GM21529 (cell line): ENCODE measurements at regions not wholly inside any gene's neighbourhood (a gene's known extent, or its start where the extent isn't known, plus 50 kb on each side); places are given as distances from the start of the nearest gene placed in this dataset.

Experiments
- ATAC-seq: cut with Tn5 transposase; IDR thresholded peaks from one replicate; pipeline ENCODE4 v1.9.1; 2021; ENCODE audit not compliant: unreplicated experiment

DNA sequence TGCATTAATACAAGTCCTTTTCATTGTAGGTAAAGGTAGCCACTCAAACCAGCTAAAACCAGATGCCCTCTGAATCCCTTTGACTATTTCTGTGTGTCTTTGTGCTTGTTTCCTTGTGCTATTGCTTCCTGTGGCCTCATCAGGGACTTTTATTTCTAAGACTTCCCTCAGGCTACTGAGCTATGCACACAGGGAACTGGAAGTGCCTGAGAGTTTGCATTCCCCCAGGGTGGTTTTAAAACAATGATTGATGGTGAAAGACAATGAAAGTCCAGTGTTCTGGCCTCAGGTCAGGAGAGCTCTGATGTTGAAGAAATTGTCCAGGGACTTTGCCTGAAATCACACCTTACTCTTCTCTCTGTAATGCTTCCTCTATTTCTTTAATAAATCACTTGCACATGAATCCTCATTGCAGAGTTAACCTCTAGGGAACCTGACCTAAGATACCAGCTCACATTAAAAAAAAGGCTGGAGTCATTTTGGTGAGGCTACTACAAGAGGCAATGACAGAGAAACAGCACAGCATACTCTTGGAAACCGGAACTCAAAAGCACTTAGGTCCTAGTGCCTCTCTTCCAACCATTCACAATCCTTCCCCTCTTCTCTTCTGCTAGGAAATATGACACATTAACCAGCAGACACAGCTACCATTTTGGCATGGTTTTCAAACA lies 158.1 kb upstream of the NREP start:
- ATAC-seq: no peak

DNA sequence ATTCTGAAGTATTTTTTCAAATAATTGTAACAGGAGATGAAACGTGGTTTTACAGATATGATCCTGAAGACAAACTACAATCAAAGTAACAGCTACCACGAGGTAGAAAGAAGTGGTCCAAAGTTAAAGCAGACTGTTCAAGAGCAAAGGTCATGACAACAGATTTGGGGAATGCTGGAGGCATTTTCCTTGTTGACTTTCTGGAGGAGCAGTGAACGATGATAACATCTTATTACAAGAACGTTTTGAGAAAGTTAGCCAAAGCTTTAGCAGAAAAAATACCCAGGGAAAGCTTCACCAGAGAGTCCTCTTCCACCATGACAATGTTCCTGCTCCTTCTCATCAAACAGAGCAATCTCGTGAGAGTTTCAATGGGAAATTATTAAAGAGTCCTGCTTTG lies 145.4 kb upstream of the NREP start:
- no peak for ATAC-seq

- ATAC-seq: no peak
Measured at GRCh38 chr5:111901296-111901695, 144.3 kb upstream of the NREP start.

DNA sequence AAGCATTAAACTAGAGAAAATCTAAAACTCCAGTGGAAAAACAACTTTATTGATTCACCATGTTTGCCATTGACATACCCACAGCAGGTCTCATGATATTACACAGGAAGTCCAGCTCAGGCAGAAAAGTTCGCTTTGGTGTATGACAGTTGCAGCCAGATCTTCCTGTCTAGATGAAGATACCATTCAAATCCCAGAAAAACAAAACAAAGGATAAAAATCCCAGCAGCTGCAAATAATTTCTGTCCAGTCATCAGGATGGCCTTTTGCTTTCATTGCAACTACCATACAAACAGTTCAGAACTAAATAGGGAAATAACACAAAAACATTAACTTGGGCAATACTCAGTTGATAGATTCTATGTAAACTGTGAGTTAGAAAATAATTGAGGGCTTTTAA lies 136.0 kb upstream of the NREP start:
- no peak for ATAC-seq

- no peak for ATAC-seq
Measured at GRCh38 chr5:111887706-111888105, 130.7 kb upstream of the NREP start.

DNA sequence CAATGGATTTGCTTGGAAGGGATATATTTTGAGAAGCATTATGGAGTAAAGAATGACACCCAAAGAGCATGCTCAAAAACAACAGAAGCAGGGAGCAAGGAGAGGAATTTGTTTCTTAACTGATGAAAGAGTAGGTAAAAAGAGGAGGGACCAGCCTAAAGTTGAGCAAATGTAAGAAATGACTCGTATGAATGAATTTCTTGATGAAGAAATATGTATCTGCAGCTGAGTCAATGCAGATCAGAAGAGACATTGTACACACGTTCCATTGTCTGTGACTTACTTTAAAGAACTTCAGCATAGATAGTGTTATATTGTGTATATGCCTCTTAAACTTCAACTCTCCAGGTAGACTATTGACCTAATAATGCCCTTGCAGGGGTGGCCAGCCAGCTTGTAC lies 112.7 kb upstream of the NREP start:
- ATAC-seq: no peak

DNA sequence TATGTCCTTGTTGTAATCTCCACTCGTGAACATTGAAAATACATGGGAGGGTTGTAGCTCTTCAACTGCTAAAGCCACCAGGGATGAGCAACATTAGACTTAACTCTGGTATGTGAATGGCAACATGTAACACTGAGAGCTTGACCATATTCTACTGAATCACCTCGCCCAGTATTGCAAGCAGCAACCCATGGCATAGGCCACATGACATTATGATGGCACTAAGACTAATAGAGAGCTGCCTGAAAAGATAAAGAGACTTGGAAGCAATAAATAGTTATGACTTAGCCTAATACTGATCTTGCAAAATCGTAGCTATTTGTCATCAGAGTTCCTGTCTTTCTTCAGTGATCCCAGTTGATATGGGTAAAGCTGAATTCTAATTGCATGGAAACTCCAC lies 108.4 kb upstream of the NREP start:
- no peak for ATAC-seq

GRCh38 chr5:111863801-111864200 lies 106.8 kb upstream of the NREP start:
- no peak for ATAC-seq

DNA sequence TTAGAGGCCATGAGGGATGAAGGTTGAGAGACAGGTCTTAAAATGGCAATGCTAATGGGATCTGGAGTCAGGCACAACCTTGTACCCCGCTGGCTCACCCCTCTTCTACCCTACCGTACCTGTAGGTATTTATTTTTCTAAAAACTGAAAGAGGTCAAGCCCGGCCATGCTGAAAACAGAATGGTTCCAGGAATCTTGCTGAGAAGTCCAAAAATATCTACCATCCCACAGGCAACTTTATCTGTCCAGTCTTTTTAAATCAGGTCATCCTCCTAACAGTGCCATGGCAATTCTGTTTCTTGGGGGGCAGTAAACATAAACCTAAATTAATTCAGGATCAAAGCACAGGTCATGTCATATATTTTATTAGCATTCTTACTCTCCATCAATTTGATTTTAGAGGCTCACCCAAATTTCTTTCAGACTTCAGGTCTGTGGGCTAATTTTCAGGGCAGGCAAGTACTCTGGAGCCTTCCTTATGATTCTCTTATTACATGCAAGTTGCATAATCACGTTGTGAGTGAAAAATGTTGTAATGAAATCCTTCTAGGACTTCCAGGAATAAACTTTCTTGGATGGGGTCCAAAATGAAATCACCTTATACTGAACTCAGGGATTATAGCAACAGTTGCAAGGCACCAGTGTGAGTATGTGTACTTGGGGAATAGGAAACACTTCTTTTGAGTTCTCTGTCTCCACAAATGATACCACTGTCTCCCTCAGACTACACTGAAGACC lies 102.7 kb upstream of the NREP start:
- no peak for ATAC-seq

- no peak for ATAC-seq
Measured at GRCh38 chr5:111859031-111859430, 102.0 kb upstream of the NREP start.

- ATAC-seq: no peak
Measured at GRCh38 chr5:111857623-111858022, 100.6 kb upstream of the NREP start.

- ATAC-seq: no peak
Measured at GRCh38 chr5:111856876-111857466, 100.0 kb upstream of the NREP start.

- no peak for ATAC-seq
Measured at GRCh38 chr5:111855356-111855755, 98.4 kb upstream of the NREP start.

DNA sequence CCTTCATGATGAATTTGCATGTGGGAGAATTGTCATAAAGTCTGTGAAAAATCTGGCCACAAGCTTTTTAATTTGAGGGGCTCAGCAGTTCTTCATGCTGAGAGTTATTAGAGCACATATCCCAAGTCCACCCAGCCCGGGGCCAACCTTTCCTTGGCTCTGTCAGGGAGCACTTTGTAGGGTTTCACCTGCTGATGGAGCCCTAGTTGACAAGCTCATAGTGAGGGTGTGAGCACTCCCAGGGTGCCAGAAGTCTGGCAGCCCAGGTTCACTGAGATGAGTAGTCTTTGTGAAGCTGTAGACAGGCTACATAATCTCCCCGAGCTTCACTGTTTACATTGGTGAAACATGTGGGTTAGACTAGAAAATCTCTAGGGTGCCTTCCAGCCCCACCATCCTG lies 97.2 kb upstream of the NREP start:
- ATAC-seq: peak; percentile 30

DNA sequence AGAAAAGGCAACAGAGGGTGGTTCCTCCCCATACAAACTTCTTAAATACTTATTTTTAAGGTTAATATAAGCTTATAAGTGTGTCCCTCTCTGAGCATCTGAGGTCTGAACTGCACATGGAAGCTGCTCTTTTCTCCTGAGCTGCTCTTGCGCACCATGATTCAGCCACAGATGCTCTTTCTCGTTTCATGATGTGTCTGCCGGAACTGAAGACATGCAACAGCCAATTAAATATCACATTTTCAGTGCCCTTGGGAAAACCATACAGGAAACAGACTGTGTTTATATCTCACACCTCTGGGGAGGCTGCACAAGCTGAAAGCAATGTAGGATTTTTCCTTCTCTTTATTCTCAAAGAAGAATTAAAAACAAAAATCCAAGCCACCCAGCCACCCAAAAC lies 96.8 kb upstream of the NREP start:
- ATAC-seq: peak; percentile 87

DNA sequence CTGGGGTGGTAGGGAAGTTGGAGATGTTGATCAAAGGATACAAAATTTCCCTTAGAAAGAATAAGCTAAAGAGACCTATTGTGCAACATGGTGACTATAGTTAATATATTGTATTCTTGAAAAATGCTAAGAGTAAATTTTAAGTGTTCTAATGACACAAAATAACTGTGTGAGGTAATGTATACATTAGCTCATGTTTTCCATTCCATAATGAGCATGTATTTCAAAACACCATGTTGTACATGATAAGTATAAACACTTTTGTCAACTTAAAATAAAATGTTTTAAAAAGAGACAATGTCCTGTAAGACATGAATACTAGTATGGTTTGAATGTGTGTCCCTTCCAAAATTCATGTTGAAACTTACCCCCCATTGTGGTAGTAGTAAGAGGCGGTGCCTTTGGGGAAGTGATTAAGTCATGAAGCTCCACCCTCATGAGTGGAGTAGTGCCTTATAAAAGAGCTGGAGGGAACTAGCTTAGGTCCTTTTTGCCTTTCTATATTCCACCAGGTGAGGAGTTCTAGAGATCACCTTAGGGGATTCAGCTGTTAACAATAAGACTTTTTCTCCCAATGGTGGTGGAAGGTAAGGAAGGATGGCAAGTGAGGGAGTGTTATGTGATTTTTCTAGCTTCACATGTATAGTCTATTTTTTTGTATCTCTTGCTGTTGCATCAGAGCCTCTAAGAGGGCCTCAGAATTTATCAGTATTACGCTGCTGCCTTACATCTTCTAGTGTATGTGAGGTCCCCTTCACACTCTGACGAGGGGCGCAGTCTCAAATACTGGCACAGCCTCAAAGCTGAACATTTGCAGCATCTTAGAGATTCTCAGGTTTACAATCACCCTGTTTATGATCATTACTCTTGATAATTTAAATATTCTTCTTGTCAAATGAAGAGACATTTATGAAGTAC lies 94.9 kb upstream of the NREP start:
- ATAC-seq: no peak

DNA sequence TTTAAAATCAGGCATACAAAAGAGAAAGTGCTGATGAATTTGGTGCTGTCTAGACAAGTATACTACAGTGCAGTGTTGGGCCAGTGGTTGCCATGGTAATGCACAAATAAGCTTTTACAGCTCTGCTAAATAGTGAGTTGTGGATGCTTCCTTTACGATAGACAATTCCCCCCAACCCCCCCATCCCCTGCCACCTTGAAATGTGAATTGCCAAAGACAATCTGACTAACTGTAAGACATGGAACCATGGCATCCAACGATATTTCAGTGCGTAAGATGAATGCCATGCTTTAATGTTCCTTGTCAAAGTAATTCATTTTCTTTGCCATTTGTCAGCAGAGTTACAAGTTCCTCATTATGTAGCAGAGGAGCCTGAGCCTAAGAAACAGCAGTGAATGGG lies 91.5 kb upstream of the NREP start:
- no peak for ATAC-seq

- no peak for ATAC-seq
Measured at GRCh38 chr5:111847052-111847925, 90.3 kb upstream of the NREP start.

DNA sequence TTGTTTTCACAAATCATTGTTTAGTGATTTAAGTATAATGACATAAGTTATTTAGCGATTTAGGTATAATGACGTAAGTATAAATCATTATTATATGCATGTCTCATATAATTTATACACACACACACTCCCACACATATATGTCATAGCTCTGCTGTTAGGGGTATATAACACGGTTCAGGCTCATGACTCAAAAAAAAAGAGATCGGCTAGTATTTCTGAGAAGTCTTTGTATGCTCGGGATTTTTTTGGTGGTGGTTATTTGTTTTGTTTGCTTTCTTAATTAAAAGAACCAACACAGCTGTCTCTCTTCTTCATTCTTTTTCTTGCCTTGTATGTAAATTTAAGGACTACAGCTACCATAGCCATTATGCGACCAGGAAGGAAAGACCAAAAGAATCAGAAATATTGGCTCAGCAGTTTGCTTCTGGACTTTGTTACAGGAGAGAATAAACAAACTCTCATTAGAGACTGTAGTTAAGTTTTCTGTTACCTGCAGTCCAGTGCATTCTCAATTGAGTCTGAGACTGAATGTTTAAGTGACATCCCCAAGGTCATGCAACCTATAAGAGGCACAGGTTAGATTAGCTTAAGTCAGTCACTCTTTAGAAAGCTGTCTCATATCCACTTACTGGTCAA lies 83.2 kb upstream of the NREP start:
- ATAC-seq: no peak

DNA sequence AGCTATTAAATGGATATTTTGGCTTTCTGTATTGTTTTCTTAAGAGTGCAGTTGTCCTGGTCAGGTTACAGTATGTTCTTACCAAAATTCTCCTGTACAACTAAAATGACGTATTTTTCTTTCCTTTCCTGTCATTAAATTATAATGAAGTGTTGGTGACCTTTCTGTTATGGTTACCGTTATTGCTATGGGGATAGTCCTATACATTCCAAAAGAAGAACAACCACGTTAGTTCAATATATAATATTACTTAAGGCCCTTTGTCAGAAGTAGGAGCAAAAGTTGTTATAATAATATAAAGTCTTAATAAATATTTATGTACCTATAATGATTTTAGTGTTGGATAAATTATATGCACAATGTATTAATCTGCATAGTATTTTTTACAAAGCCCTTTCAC lies 82.4 kb upstream of the NREP start:
- no peak for ATAC-seq
